Glomerular endothelial cell (primary cell): ENCODE measurements at regions not wholly inside any gene's neighbourhood (a gene's known extent, or its start where the extent isn't known, plus 50 kb on each side); places are given as distances from the start of the nearest gene placed in this dataset.

Source experiments
- DNase-seq: peaks from one replicate; pipeline ENCODE4 v3.0.0-alpha.2; 2011; ENCODE audit warnings: low read depth, low spot score; ENCODE audit errors: extremely low read depth

- no peak for DNase-seq
Measured at GRCh38 chr16:66267292-66268014, 99.0 kb upstream of the CDH5 start.

- no peak for DNase-seq
Measured at GRCh38 chr16:66266436-66267291, 99.8 kb upstream of the CDH5 start.

GRCh38 chr16:66265556-66266141 lies 100.8 kb upstream of the CDH5 start:
- DNase-seq = no peak

GRCh38 chr16:66265048-66265415 lies 101.5 kb upstream of the CDH5 start:
- DNase-seq = no peak

GRCh38 chr16:66264311-66265047 lies 102.0 kb upstream of the CDH5 start:
- no peak for DNase-seq

- no peak for DNase-seq
Measured at GRCh38 chr16:66263973-66264310, 102.5 kb upstream of the CDH5 start.

- no peak for DNase-seq
Measured at GRCh38 chr16:66263168-66263972, 103.1 kb upstream of the CDH5 start.

GRCh38 chr16:66262253-66263167 lies 104.0 kb upstream of the CDH5 start:
- no peak for DNase-seq

GRCh38 chr16:66261826-66262225 lies 104.7 kb upstream of the CDH5 start:
- DNase-seq = no peak

GRCh38 chr16:66260522-66261254 lies 105.8 kb upstream of the CDH5 start:
- no peak for DNase-seq

- no peak for DNase-seq
Measured at GRCh38 chr16:66258916-66259845, 107.3 kb upstream of the CDH5 start.

GRCh38 chr16:66256919-66257318 lies 109.6 kb upstream of the CDH5 start:
- DNase-seq = no peak

- no peak for DNase-seq
Measured at GRCh38 chr16:66255647-66256046, 110.8 kb upstream of the CDH5 start.

- no peak for DNase-seq
Measured at GRCh38 chr16:66254751-66255150, 111.7 kb upstream of the CDH5 start.

GRCh38 chr16:66254106-66254505 lies 112.4 kb upstream of the CDH5 start:
- DNase-seq = no peak

GRCh38 chr16:66251476-66252160 lies 114.9 kb upstream of the CDH5 start:
- DNase-seq = no peak
